Muscle of arm (tissue), 1 donor: ENCODE measurements at regions not wholly inside any gene's neighbourhood (a gene's known extent, or its start where the extent isn't known, plus 50 kb on each side); places are given as distances from the start of the nearest gene placed in this dataset.

Source experiments
- DNase-seq: peaks from one replicate; pipeline ENCODE4 v3.0.0-alpha.2; 2013

GRCh38 chr4:148810461-148810860 lies 368.2 kb upstream of the NR3C2 start:
- DNase-seq: no peak

DNA sequence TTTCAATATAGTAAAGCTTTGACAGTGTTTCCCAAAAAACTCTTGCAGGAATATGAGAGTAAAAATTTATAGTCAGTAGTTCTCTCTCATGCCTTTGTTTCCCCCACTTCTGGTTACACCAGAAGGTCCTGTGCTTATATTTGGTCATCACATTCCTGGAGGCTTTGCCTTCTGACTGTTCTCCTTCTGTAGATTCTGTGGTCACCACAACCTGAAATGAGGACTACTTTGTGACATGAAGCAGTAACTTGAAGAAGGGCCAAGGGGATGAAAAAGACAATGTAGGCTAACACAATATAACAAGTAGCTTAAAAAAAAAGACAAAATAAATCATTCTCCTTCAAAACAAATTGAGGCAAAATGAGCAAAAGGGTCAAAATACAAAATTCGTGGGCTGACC lies 366.2 kb upstream of the NR3C2 start:
- no peak for DNase-seq

- DNase-seq: no peak
Measured at GRCh38 chr4:148800940-148801339, 358.7 kb upstream of the NR3C2 start.

DNA sequence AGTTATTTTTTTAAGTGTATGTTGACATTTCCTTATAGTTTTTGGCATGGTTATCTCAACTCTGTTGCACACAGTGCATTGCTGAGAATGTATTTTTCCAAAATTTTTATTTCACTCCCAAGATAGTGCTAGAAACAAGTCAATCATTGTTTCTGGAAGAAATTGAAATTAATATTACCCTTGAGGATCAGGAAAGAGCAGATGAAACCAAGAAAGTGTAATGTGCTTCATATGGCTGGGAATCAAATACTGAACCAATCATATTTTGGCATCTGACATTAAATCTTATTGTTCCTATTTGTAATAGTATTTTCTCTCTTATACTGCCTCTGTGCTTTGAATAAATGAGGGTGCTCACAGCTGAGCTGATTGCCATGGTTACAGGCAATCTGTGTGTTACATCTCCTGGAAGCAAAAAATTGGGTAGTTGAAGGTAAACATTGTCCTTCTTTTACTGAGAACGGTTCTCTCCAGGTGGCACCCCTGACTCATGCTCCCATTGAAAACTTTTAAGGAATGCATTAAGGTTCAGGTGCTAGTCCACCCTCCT lies 358.2 kb upstream of the NR3C2 start:
- DNase-seq: peak; percentile 17

- no peak for DNase-seq
Measured at GRCh38 chr4:148795156-148795864, 353.1 kb upstream of the NR3C2 start.

DNA sequence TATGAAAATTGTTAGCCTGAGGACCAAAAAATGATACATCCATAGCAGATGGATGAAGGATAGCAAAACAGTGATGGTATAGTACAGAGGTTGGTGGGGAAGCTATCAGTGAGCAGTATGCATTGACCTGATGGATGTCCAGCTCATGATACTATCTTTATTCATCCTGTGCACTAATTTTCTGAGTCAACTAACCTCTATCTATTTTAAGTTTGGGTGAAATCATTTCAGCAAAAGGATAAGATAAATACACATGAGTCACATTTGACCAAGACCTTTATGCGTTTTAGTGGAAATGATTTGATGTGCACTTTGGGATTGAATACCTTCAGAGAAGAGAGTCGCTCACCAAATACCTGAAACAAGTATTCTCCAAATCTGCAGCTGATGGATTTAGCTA lies 351.0 kb upstream of the NR3C2 start:
- no peak for DNase-seq

DNA sequence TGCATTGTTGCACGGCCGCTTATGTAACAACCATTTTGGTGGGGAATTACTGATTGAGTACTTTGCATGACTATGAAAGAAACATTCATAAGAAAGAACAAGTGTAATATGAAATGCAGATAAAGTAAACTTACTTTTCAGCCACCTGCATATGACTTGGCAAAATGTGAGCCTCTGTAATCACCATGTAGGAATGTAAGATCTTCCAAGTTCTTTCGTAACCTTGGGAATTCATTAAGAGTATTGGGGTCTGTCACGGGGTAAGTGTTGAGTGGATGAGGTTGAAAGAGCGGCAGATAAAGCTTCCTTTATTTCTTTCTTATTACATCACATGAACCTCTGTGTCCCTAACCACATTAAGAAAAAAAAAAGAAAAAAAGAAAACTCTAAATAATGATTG lies 348.5 kb upstream of the NR3C2 start:
- DNase-seq: no peak

DNA sequence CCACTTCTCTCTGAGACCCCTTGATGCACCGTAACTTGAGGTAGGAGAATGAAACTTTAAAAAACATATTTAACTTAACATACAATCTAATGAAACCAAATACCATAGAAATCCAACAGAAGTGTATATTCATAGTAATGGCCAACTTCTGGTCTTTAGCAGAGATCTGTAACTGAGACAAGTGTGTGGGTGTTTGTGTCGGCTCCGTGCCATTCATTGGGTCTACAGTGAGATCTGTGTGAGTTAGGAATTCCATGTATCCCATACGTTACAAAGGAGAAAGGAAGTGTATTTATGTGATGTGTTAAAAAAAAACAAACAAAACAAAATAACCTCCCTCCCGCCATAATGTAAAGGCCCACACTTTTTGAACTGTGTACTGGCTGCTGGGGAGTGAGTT lies 348.0 kb upstream of the NR3C2 start:
- no peak for DNase-seq

GRCh38 chr4:148787831-148788477 lies 345.7 kb upstream of the NR3C2 start:
- no peak for DNase-seq

GRCh38 chr4:148787285-148787684 lies 345.1 kb upstream of the NR3C2 start:
- DNase-seq: no peak

GRCh38 chr4:148786699-148787098 lies 344.5 kb upstream of the NR3C2 start:
- DNase-seq: no peak

- DNase-seq: no peak
Measured at GRCh38 chr4:148782284-148782683, 340.1 kb upstream of the NR3C2 start.

GRCh38 chr4:148780426-148781005 lies 338.3 kb upstream of the NR3C2 start:
- no peak for DNase-seq

DNA sequence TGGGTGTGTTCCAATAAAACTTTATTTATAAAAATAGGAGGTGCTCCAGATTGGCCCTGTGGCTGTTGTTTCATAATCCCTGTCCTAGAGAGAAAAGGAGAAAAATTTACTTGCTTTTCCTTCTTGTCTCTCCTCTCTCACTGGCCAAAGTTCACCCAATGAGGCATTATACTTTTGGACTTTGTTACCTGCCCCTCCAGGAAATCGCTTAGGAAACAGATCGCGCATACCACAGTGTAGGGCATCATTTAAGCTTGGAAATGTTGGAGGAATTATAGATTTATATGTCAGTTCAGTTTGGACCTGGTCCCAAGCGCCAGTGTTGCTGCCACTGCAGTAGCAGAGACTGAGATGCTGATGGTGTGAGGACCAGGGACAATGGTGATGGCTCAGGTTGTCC lies 337.6 kb upstream of the NR3C2 start:
- DNase-seq: no peak

- no peak for DNase-seq
Measured at GRCh38 chr4:148778980-148779675, 336.9 kb upstream of the NR3C2 start.

- DNase-seq: no peak
Measured at GRCh38 chr4:148776941-148777340, 334.7 kb upstream of the NR3C2 start.

- no peak for DNase-seq
Measured at GRCh38 chr4:148774134-148774533, 331.9 kb upstream of the NR3C2 start.

DNA sequence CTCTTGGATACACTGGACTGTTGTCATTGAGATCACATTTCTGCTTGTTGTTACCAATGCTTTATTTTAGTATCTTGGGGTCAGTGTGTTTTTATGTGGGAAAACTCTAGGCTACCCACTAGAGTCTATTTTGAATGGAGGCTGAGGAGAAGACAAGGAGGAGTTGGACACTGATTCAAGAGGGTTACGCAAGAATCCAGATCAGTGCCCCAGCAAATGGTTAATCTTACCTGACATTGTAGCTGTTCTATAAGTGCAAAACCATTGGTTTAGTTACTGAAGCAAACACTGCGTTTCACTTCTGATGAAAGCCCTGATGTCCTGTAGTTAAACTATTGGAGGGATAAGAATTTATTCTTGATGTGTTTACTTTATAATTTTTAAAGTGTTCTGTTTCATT lies 331.1 kb upstream of the NR3C2 start:
- DNase-seq: no peak

GRCh38 chr4:148770848-148771247 lies 328.6 kb upstream of the NR3C2 start:
- no peak for DNase-seq

DNA sequence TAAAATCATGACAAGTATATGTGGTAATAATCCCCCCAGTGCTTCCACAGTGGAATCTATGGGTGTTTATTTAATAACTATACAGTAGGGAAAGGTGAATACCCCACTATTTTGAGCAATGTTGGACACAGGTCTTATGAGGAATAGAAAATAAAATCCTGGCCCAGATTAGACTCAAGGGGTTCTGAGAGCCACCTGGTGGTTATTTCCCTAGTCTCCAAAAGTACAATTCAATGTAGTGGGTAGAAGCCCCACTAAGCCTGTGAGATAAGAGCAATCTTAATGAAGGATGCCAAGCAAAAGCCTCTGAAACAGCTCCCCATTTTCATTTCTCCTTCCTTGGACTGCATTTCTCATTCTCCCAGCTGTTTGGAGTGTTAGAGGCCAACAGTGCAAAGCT lies 328.2 kb upstream of the NR3C2 start:
- no peak for DNase-seq

- no peak for DNase-seq
Measured at GRCh38 chr4:148764720-148765119, 322.5 kb upstream of the NR3C2 start.

DNA sequence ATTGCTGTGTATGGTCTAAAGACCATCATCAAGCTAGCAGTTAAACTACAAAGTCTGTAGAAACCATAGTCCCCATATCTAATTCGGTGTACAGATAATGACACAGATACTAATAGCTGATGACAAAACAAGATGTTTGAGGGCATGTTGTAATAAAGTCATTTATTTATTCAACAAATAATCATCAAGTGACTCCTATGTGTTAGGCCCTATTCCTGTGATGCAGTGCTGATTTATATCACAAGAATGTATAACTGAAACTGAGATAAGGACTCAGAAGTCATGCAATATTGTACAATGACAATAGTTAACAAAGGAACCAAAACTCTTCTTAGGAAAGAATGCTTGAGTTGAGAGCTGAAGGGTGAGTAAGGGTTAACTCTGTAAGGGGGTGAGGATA lies 315.0 kb upstream of the NR3C2 start:
- DNase-seq: no peak

GRCh38 chr4:148749403-148749802 lies 307.2 kb upstream of the NR3C2 start:
- no peak for DNase-seq
